Activated naive CD8-positive, alpha-beta T cell treated with anti-CD3 and anti-CD28 coated beads, Interleukin-2, amount 10 ng/mL, durations not matched to agents 7 days and 5 days (primary cell): ENCODE measurements at regions not wholly inside any gene's neighbourhood (a gene's known extent, or its start where the extent isn't known, plus 50 kb on each side); places are given as distances from the start of the nearest gene placed in this dataset.

Source experiments
- ATAC-seq: fragments of 150-1000 bp; cut with Tn5 transposase; one replicate; pipeline ENCODE4 v1.10.0; 2021; ENCODE audit warnings: low read depth, moderate library complexity
- POLR2A ChIA-PET: fragments of 350-600 bp; sonication (Branson Sonifier 250); formaldehyde crosslinking; loops from one replicate; lab custom pipeline; 2021; ENCODE audit warnings: antibody characterized with exemption; lab: Charles Lee
- DNase-seq: peaks from one replicate; pipeline ENCODE4 v3.0.0; 2021
- H3K27ac Mint-ChIP-seq: one replicate; pipeline ENCODE4 v1.8.0; 2022; ENCODE audit warnings: mild to moderate bottlenecking, mixed read lengths
- H3K27me3 Mint-ChIP-seq: one replicate; pipeline ENCODE4 v1.8.0; 2022; ENCODE audit warnings: mild to moderate bottlenecking, moderate library complexity, mixed read lengths
- H3K36me3 Mint-ChIP-seq: one replicate; pipeline ENCODE4 v1.8.0; 2021; ENCODE audit warnings: mild to moderate bottlenecking, mixed read lengths
- H3K4me1 Mint-ChIP-seq: one replicate; pipeline ENCODE4 v1.8.0; 2021; ENCODE audit warnings: mixed read lengths
- H3K4me3 Mint-ChIP-seq: one replicate; pipeline ENCODE4 v1.8.0; 2022; ENCODE audit warnings: mild to moderate bottlenecking, moderate library complexity, mixed read lengths
- H3K9me3 Mint-ChIP-seq: one replicate; pipeline ENCODE4 v1.8.0; 2021; ENCODE audit warnings: mixed read lengths

- ATAC-seq (no peak), DNase-seq (no peak)
- Mint-ChIP-seq H3K4me3 (no peak overlapping the region), H3K27me3 (no peaks in the 10 kb centered on the region), H3K36me3 (no peaks in the 10 kb centered on the region), H3K4me1 (no peaks in the 10 kb centered on the region), H3K9me3 (no peaks in the 10 kb centered on the region), H3K27ac (no peak overlapping the region)
- POLR2A ChIA-PET, result no interaction called here
Observed at GRCh38 chr9:28051559-28052503, 478.6 kb upstream of the C9orf72 start.

- POLR2A ChIA-PET, result no interaction called here
- Mint-ChIP-seq H3K27ac (no peak overlapping the region), H3K36me3 (no peaks in the 10 kb centered on the region), H3K4me3 (no peak overlapping the region), H3K9me3 (no peaks in the 10 kb centered on the region), H3K4me1 (no peaks in the 10 kb centered on the region), H3K27me3 (no peaks in the 10 kb centered on the region)
- DNase-seq (no peak), ATAC-seq (no peak)
Observed at GRCh38 chr9:28053096-28053777, 480.0 kb upstream of the C9orf72 start.

- Mint-ChIP-seq H3K36me3 (no peaks in the 10 kb centered on the region), H3K4me3 (no peak overlapping the region), H3K27me3 (peaks cover 1% of the 10 kb centered on the region), H3K4me1 (no peaks in the 10 kb centered on the region), H3K27ac (no peak overlapping the region), H3K9me3 (no peaks in the 10 kb centered on the region)
- POLR2A ChIA-PET, result no interaction called here
- DNase-seq (no peak), ATAC-seq (no peak)
Observed at GRCh38 chr9:28056006-28056405, 482.7 kb upstream of the C9orf72 start.

GRCh38 chr9:28056466-28056865 lies 483.2 kb upstream of the C9orf72 start:
- no peaks in the 10 kb centered on the region for H3K4me1 Mint-ChIP-seq
- POLR2A ChIA-PET, result no interaction called here
- no peaks in the 10 kb centered on the region for H3K9me3 Mint-ChIP-seq
- ATAC-seq, result no peak
- no peaks in the 10 kb centered on the region for H3K36me3 Mint-ChIP-seq
- no peak overlapping the region for H3K4me3 Mint-ChIP-seq
- H3K27me3 Mint-ChIP-seq, result peaks cover 1% of the 10 kb centered on the region
- H3K27ac Mint-ChIP-seq, result no peak overlapping the region
- DNase-seq, result no peak

GRCh38 chr9:28059192-28059591 lies 485.9 kb upstream of the C9orf72 start:
- Mint-ChIP-seq H3K4me1 (no peaks in the 10 kb centered on the region), H3K27ac (no peak overlapping the region), H3K4me3 (no peak overlapping the region), H3K27me3 (peaks cover 1% of the 10 kb centered on the region), H3K36me3 (no peaks in the 10 kb centered on the region), H3K9me3 (no peaks in the 10 kb centered on the region)
- DNase-seq, result no peak
- no peak for ATAC-seq
- POLR2A ChIA-PET, result no interaction called here

GRCh38 chr9:28064241-28064815 lies 491.0 kb upstream of the C9orf72 start:
- H3K9me3 Mint-ChIP-seq, result no peaks in the 10 kb centered on the region

GRCh38 chr9:28073270-28073669 lies 500.0 kb upstream of the C9orf72 start:
- Mint-ChIP-seq H3K27me3 (no peaks in the 10 kb centered on the region), H3K27ac (no peak overlapping the region), H3K36me3 (no peaks in the 10 kb centered on the region), H3K9me3 (no peaks in the 10 kb centered on the region), H3K4me1 (no peaks in the 10 kb centered on the region), H3K4me3 (no peak overlapping the region)
- POLR2A ChIA-PET, result no interaction called here
- ATAC-seq (no peak), DNase-seq (no peak)

More at GRCh38 chr9:28064241-28064815, 491.0 kb upstream of the C9orf72 start:
- POLR2A ChIA-PET, result no interaction called here
- H3K4me3 Mint-ChIP-seq, result no peak overlapping the region
- H3K27ac Mint-ChIP-seq, result no peak overlapping the region
- no peaks in the 10 kb centered on the region for H3K36me3 Mint-ChIP-seq
- DNase-seq (no peak), ATAC-seq (no peak)
- H3K4me1 Mint-ChIP-seq, result no peaks in the 10 kb centered on the region
- no peaks in the 10 kb centered on the region for H3K27me3 Mint-ChIP-seq

GRCh38 chr9:28079677-28080076 lies 506.4 kb upstream of the C9orf72 start:
- Mint-ChIP-seq H3K36me3 (no peaks in the 10 kb centered on the region), H3K4me1 (no peaks in the 10 kb centered on the region), H3K4me3 (no peak overlapping the region), H3K27ac (no peak overlapping the region), H3K27me3 (no peaks in the 10 kb centered on the region), H3K9me3 (no peaks in the 10 kb centered on the region)
- ATAC-seq (no peak), DNase-seq (no peak)
- POLR2A ChIA-PET, result no interaction called here

GRCh38 chr9:28082671-28083070 lies 509.4 kb upstream of the C9orf72 start:
- Mint-ChIP-seq H3K27me3 (no peaks in the 10 kb centered on the region), H3K4me1 (no peaks in the 10 kb centered on the region), H3K27ac (no peak overlapping the region), H3K4me3 (no peak overlapping the region), H3K36me3 (no peaks in the 10 kb centered on the region), H3K9me3 (no peaks in the 10 kb centered on the region)
- no peak for DNase-seq
- ATAC-seq, result no peak
- POLR2A ChIA-PET, result no interaction called here

GRCh38 chr9:28086881-28087280 lies 513.6 kb upstream of the C9orf72 start:
- H3K36me3 Mint-ChIP-seq, result no peaks in the 10 kb centered on the region
- ATAC-seq (no peak), DNase-seq (no peak)
- no peaks in the 10 kb centered on the region for H3K4me1 Mint-ChIP-seq
- no peak overlapping the region for H3K27ac Mint-ChIP-seq
- POLR2A ChIA-PET, result no interaction called here
- H3K27me3 Mint-ChIP-seq, result no peaks in the 10 kb centered on the region
- no peak overlapping the region for H3K4me3 Mint-ChIP-seq
- no peaks in the 10 kb centered on the region for H3K9me3 Mint-ChIP-seq

- ATAC-seq (no peak), DNase-seq (no peak)
- Mint-ChIP-seq H3K36me3 (no peaks in the 10 kb centered on the region), H3K9me3 (no peaks in the 10 kb centered on the region), H3K27me3 (no peaks in the 10 kb centered on the region), H3K27ac (no peak overlapping the region), H3K4me1 (no peaks in the 10 kb centered on the region), H3K4me3 (no peak overlapping the region)
- POLR2A ChIA-PET, result no interaction called here
Observed at GRCh38 chr9:28092981-28093936, 520.0 kb upstream of the C9orf72 start.

GRCh38 chr9:28101509-28101908 lies 528.2 kb upstream of the C9orf72 start:
- DNase-seq, result no peak
- POLR2A ChIA-PET, result no interaction called here
- Mint-ChIP-seq H3K27me3 (no peaks in the 10 kb centered on the region), H3K4me3 (no peak overlapping the region), H3K9me3 (peaks cover 1% of the 10 kb centered on the region), H3K4me1 (no peaks in the 10 kb centered on the region), H3K27ac (no peak overlapping the region), H3K36me3 (no peaks in the 10 kb centered on the region)
- no peak for ATAC-seq

GRCh38 chr9:28105001-28105400 lies 531.7 kb upstream of the C9orf72 start:
- no peak for DNase-seq
- no peak for ATAC-seq
- no peaks in the 10 kb centered on the region for H3K4me1 Mint-ChIP-seq

More at GRCh38 chr9:28105001-28105400, 531.7 kb upstream of the C9orf72 start:
- POLR2A ChIA-PET, result no interaction called here
- no peaks in the 10 kb centered on the region for H3K27me3 Mint-ChIP-seq
- peaks cover 1% of the 10 kb centered on the region for H3K9me3 Mint-ChIP-seq
- H3K36me3 Mint-ChIP-seq, result no peaks in the 10 kb centered on the region
- H3K27ac Mint-ChIP-seq, result no peak overlapping the region
- no peak overlapping the region for H3K4me3 Mint-ChIP-seq
